ENCODE measurements at regions not wholly inside any gene's neighbourhood (a gene's known extent, or its start where the extent isn't known, plus 50 kb on each side); places are given as distances from the start of the nearest gene placed in this dataset.

DNA sequence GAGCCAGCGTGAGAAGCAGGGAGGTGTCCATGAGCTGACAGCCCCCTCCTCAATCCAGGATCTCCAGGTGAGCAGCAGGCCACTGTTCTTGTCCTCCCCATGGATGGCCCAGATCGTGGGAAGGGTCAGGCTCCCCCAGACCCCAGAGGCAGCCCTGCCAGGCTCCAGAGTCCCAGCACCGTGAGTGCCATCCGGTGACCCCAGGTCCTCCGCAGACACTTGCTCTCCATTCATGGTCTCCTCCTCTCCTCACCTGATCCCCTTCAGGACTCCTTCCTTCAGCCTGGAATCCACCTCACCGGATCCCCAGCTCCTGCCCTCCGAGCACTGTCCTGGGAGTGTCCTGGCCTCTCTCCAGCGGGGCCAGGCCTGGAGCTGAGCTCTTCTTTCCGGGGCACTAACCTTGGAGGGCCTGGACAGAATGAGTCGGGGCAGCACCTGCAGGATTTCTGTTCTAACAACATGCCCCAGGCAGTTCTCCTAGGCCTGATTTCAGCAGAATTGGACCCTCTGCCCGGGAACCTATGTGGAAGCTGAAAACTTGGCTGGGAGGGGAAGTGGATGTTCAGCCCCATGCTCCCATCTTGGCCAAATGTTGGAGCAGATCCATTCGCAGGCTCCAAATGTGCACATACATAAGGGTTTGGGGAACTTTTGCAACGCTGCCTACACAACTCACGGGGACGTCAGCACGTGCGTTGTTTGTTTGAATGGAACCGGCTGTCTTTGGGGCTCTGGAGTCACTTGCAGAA, 341.6 kb upstream of the SFSWAP start:
- TF ChIP-seq, protein P1, sequence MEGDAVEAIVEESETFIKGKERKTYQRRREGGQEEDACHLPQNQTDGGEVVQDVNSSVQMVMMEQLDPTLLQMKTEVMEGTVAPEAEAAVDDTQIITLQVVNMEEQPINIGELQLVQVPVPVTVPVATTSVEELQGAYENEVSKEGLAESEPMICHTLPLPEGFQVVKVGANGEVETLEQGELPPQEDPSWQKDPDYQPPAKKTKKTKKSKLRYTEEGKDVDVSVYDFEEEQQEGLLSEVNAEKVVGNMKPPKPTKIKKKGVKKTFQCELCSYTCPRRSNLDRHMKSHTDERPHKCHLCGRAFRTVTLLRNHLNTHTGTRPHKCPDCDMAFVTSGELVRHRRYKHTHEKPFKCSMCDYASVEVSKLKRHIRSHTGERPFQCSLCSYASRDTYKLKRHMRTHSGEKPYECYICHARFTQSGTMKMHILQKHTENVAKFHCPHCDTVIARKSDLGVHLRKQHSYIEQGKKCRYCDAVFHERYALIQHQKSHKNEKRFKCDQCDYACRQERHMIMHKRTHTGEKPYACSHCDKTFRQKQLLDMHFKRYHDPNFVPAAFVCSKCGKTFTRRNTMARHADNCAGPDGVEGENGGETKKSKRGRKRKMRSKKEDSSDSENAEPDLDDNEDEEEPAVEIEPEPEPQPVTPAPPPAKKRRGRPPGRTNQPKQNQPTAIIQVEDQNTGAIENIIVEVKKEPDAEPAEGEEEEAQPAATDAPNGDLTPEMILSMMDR (IDR thresholded peaks at IDR 0.05), result no peak
- TF ChIP-seq POLR2AphosphoS5 (IDR thresholded peaks at IDR 0.05), result no peak
